Endodermal cell (in vitro differentiated cells): ENCODE measurements at regions not wholly inside any gene's neighbourhood (a gene's known extent, or its start where the extent isn't known, plus 50 kb on each side); places are given as distances from the start of the nearest gene placed in this dataset.

Experiments
- DNase-seq: peaks from one replicate; pipeline ENCODE4 v3.0.0-alpha.2; 2017
- H3K27ac ChIP-seq: 2 replicates; pipeline ENCODE4 v1.5.1; 2013; ENCODE audit warnings: mild to moderate bottlenecking, low read depth, low read length, moderate library complexity
- H3K27me3 ChIP-seq: 2 replicates; pipeline ENCODE4 v1.6.1; 2013; ENCODE audit warnings: mild to moderate bottlenecking, low read length, moderate library complexity; ENCODE audit not compliant: insufficient read depth, control insufficient read depth, poor library complexity, severe bottlenecking
- H3K36me3 ChIP-seq: 2 replicates; pipeline ENCODE4 v1.7.0; 2013; ENCODE audit warnings: mild to moderate bottlenecking, low read length, moderate library complexity; ENCODE audit not compliant: control insufficient read depth, insufficient read depth
- H3K4me1 ChIP-seq: one replicate; pipeline ENCODE4 v1.7.0; 2013; ENCODE audit warnings: low read length; ENCODE audit not compliant: control insufficient read depth, insufficient read depth
- H3K4me3 ChIP-seq: 2 replicates; pipeline ENCODE4 v1.5.1; 2013; ENCODE audit warnings: mild to moderate bottlenecking, low read length, moderate library complexity
- H3K9ac ChIP-seq: 2 replicates; pipeline ENCODE4 v1.6.1; 2013; ENCODE audit warnings: mild to moderate bottlenecking, low read length, moderate library complexity; ENCODE audit not compliant: poor library complexity, severe bottlenecking; ENCODE audit errors: extremely low read depth
- H3K9me3 ChIP-seq: 2 replicates; pipeline ENCODE4 v1.6.1; 2013; ENCODE audit warnings: mild to moderate bottlenecking, low read length, moderate library complexity; ENCODE audit not compliant: control insufficient read depth
- H3K27ac Mint-ChIP-seq: 2 replicates; pipeline ENCODE4 v1.8.0; 2020; ENCODE audit warnings: mixed read lengths
- H3K27me3 Mint-ChIP-seq: 2 replicates; pipeline ENCODE4 v1.8.0; 2021; ENCODE audit warnings: mild to moderate bottlenecking, mixed read lengths; ENCODE audit not compliant: insufficient read depth
- H3K36me3 Mint-ChIP-seq: 2 replicates; pipeline ENCODE4 v1.8.0; 2020; ENCODE audit warnings: low read depth, mixed read lengths
- H3K4me1 Mint-ChIP-seq: 2 replicates; pipeline ENCODE4 v1.8.0; 2020; ENCODE audit warnings: mixed read lengths
- H3K4me3 Mint-ChIP-seq: 2 replicates; pipeline ENCODE4 v1.8.0; 2020; ENCODE audit warnings: mild to moderate bottlenecking, moderate library complexity, mixed read lengths
- H3K9me3 Mint-ChIP-seq: 2 replicates; pipeline ENCODE4 v1.8.0; 2020; ENCODE audit warnings: mild to moderate bottlenecking, mixed read lengths
- CTCF ChIP-seq: fragments of 200-600 bp; sonication (generic); conservative IDR thresholded peaks from 2 replicates; pipeline ENCODE4 v1.5.0; 2021; ENCODE audit warnings: antibody characterized with exemption, mild to moderate bottlenecking
- WGBS, 2 experiments: methylation state at CpG; one replicate each; pipeline versions ENCODE4 v1.1.5 to v1.1.7; 2013; ENCODE audit warnings: missing lambda C conversion rate in 2 of 2, mixed read lengths in 1 of 2; ENCODE audit not compliant: insufficient coverage in 1 of 2, insufficient read length in 1 of 2; 5-methylcytosine and 5-hydroxymethylcytosine counted together

- H3K4me1 Mint-ChIP-seq: peaks cover 25% of the 10 kb centered on the region
- no peak overlapping the region for H3K4me3 Mint-ChIP-seq
- no peak overlapping the region for H3K27ac Mint-ChIP-seq
- H3K9me3 ChIP-seq: peaks cover 12% of the 10 kb centered on the region
- H3K36me3 Mint-ChIP-seq: no peaks in the 10 kb centered on the region
- no peak overlapping the region for H3K9ac ChIP-seq
- 50 to 57% methylated on average over 3 of the region's 3 CpGs for WGBS, 2 experiments
- H3K4me1 ChIP-seq: peaks cover 8% of the 10 kb centered on the region
- no peak for DNase-seq
- H3K9me3 Mint-ChIP-seq: peaks cover 6% of the 10 kb centered on the region
- TF ChIP-seq CTCF: no peak
- H3K4me3 ChIP-seq: no peak overlapping the region
- no peaks in the 10 kb centered on the region for H3K36me3 ChIP-seq
- H3K27me3 ChIP-seq: no peaks in the 10 kb centered on the region
- no peak overlapping the region for H3K27ac ChIP-seq
- H3K27me3 Mint-ChIP-seq: no peaks in the 10 kb centered on the region
Measured at GRCh38 chr20:20970841-20971240, 135.3 kb downstream of the LINC00237 start.

GRCh38 chr20:20969701-20970280, 136.4 kb downstream of the LINC00237 start:
- H3K27me3 ChIP-seq: no peaks in the 10 kb centered on the region
- H3K4me3 ChIP-seq: no peak overlapping the region
- WGBS, 2 experiments: 85 to 87% methylated on average over 5 to 13 of the region's 13 CpGs
- no peak overlapping the region for H3K27ac ChIP-seq
- Mint-ChIP-seq H3K27ac (no peak overlapping the region), H3K4me1 (peaks cover 25% of the 10 kb centered on the region), H3K27me3 (no peaks in the 10 kb centered on the region), H3K36me3 (no peaks in the 10 kb centered on the region), H3K9me3 (peaks cover 4% of the 10 kb centered on the region), H3K4me3 (no peak overlapping the region)
- no peak overlapping the region for H3K9ac ChIP-seq
- no peak for TF ChIP-seq CTCF
- DNase-seq: no peak
- H3K36me3 ChIP-seq: no peaks in the 10 kb centered on the region
- peaks cover 8% of the 10 kb centered on the region for H3K4me1 ChIP-seq
- H3K9me3 ChIP-seq: peaks cover 12% of the 10 kb centered on the region

GRCh38 chr20:20967564-20968184, 138.5 kb downstream of the LINC00237 start:
- 60 to 88% methylated on average over 6 to 10 of the region's 10 CpGs for whole genome bisulfite sequencing, 2 experiments
- no peak overlapping the region for H3K4me3 ChIP-seq
- DNase-seq: no peak
- H3K4me3 Mint-ChIP-seq: no peak overlapping the region
- no peak overlapping the region for H3K9ac ChIP-seq
- H3K9me3 Mint-ChIP-seq: no peaks in the 10 kb centered on the region
- no peak overlapping the region for H3K27ac ChIP-seq
- no peak for TF ChIP-seq CTCF
- no peaks in the 10 kb centered on the region for H3K9me3 ChIP-seq
- H3K27me3 Mint-ChIP-seq: peaks cover 5% of the 10 kb centered on the region
- H3K36me3 ChIP-seq: no peaks in the 10 kb centered on the region
- no peaks in the 10 kb centered on the region for H3K36me3 Mint-ChIP-seq
- H3K4me1 ChIP-seq: peaks cover 8% of the 10 kb centered on the region
- no peak overlapping the region for H3K27ac Mint-ChIP-seq
- no peaks in the 10 kb centered on the region for H3K27me3 ChIP-seq
- peaks cover 20% of the 10 kb centered on the region for H3K4me1 Mint-ChIP-seq
